GM18909 (cell line): ENCODE measurements at regions not wholly inside any gene's neighbourhood (a gene's known extent, or its start where the extent isn't known, plus 50 kb on each side); places are given as distances from the start of the nearest gene placed in this dataset.

Source experiments
- ATAC-seq: cut with Tn5 transposase; IDR thresholded peaks from one replicate; pipeline ENCODE4 v1.9.1; 2021; ENCODE audit warnings: mild to moderate bottlenecking; ENCODE audit not compliant: unreplicated experiment, poor library complexity

DNA sequence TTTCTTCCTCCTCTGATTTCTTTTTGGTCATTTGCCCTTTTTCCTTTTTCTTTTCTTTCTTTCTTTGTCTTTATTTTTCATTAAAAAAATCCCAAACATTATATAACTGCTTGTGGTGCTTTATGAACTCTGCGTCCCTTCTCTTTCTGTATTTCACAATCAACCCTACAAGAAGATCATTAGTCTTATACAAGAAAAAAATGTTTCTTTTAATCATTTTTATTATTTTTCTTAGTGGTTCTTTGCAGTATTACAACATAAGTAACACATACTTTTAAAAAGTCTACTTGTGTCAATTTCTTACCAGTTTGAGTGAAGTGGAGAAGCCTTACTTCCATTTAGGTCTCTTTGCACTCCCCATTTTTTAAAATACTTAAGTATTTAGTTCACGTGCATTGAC, 212.7 kb upstream of the SMC2 start:
- ATAC-seq: no peak

DNA sequence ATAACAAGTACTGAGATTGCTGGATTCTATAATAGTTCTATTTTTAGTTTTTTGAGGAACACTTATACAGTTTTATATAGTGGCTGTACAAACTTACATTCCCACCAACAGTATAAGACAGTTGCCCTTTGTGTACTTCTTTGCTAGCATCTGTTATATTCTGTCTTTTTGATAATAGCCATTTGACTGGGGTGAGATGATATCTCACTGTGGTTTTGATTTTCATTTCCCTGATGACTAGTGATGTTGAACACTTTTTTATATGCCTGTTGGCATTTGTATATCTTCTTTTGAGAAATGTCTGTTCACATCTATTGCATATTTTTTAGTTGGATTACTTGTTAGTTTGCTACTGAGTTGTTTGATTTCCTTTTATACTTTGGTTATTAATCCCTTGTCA, 204.1 kb upstream of the SMC2 start:
- no peak for ATAC-seq

DNA sequence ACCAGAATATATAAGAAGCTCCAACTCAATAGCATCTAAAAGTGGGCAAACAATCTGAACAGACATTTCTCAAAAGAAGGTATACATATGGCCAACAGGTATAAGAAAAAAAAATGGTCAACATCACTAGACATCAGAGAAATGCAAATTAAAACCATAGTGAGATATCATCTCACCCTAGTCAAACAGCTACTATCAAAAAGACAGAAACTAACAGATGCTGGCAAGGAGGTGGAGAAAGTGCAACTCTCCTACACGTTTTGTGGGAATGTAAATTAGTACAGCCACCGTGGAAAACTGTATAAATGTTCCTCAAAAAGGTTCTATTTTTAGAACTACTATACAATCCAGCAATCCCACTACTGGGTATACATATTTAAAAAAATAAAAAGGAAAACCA, 199.9 kb upstream of the SMC2 start:
- no peak for ATAC-seq

DNA sequence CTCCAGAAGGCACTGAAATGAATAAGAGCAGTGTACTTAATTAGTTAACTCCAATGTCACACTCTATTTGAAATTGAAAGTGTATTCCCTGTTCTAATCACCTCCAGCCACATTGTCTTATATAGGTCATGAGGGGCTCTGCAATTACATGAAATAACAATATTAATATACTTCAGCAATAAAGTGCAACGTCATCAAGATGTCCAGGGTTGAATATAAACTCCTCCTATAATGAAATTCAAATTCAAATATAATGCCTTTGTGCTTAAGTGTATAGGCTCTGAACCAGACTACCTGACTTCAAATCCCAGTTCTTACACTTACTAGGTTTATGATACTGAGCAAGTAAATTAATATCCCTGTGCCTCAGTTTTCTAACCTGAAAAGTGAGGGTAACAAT, 195.6 kb upstream of the SMC2 start:
- no peak for ATAC-seq

DNA sequence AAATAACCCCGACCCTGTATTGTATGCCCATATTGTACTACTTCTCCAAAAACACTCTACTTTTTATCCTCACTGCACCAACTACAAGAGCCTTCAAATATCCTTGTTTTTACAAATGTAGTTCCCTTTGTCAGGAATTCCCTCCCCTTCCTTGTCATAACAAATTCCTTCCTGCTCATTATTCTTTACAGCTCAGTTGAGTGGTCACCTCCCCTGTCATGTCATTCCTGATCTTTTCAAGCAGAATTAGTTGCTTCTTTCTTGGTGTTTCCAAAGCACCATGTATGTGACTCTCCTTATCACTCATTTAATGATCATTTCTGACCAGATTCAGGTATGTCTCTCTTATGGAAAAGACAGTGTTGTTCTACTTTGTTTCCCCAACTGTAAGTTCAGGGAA, 194.2 kb upstream of the SMC2 start:
- ATAC-seq: no peak

DNA sequence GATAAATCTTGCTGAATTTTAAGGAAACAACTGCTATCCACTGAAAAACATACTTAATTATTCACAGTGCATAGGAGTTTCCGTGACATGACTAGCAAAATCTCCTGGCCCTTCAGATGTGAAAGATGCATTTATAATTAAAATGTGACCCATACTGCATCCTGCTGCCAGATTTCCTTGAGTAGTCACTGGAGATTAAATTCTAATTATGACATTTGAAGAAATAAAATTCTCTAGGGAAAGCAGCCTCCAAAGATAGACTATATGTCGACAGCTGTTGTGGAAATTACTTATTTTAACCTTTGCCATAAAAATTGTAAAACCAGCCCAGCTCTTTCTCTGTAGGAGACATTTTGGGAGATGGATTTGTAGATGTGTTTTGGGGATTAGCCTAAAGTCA, 193.6 kb upstream of the SMC2 start:
- no peak for ATAC-seq

DNA sequence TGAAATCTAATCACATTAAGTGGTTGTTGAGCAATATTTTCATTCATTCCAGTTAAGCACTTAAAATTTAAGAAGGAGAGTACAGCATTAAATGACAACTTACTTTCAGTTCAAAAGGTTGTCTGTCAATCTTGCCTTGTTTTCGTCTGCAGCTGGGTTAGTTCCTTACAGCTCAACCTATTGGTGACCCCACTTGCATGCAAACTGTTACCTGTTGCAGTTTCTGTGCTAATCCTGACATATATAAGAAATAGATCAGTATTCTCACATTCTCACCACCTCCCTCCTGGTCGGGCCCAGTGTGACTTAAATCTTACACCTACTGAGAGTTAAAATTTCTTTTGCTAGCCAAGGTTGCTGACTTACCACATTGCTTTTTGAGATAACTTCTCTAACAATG, 191.8 kb upstream of the SMC2 start:
- ATAC-seq: no peak

DNA sequence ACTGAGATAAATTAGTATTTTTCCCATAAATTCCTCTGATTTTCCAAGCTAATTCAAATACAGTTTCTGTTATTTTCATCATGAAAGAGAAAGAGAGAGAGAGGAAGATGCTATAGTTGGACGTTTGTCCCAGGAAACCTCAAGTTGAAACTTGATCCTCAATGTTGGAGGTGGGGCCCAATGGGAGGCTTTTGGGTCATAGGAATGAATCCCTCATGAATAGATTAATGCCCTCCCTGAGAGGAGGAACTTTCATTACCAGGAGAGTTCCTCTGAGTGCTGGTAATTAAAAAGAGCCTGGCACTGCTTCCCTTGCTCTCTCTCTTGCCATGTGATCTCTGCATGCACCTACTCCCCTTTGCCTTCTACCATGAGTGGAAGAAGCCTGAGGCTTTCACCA, 189.9 kb upstream of the SMC2 start:
- ATAC-seq: no peak

DNA sequence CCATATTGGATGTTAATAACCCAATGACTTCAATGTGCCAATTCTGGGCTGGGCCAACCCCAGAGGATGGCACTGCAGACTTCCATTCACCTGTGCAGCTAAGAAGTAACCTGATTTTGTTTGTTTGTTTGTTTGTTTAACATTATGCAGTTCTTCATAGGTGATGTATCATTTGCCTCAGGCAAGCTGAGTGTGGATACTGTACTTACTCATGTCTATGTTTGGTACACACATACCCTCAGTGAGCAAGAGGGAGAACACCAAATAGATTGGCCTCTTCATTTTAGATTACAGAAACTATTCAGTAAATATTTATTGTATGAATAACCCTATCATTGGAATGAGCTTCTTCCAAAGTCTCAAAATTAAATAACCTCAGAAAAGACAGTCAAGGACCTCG, 180.2 kb upstream of the SMC2 start:
- no peak for ATAC-seq

DNA sequence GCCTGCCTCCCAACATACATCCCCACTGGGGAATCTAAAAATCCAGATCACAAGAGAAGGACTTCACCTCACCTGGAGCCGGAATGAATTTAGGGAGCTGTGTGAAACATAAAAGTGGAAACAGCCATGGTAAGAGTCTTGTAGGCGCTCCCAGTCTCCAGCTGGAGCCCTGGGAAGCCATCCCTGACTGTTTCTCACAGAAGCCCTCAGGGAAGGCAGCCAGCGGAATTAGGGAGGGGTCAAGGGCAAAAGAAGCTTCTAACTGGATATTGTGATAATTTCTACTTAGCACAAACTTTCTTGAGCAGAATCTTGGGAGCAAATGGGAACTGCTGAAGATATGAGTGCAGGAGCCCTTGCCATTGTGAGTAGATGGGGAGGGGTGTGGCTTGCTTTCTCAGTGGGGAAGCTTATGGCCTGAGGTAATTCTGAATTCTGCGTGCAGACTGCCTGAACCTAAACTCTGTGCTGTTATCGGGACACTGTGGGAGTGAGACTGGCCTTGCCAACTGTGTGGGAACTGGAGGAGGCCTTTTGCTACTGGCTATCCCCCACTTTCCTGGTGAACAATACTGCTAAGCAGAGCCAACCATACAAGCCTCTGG, 174.4 kb upstream of the SMC2 start:
- no peak for ATAC-seq

DNA sequence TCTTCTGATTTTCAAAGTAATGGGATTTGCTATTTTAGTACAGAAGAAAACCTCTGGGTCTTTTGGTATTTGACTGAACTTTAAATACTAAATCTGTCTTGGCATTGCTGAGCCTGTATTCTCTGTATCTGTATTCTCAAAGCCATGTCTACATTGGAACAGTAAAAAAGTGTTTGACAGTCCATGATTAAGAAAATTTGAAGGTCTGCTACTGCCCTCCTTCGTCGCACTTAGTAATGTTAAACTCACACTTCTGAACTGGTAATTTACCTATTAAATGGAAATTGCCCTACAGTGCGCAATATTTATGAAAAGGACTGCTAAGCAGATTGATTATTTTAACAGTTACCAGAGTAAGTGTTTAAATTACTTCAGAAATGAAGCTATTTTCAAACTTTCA, 165.7 kb upstream of the SMC2 start:
- ATAC-seq: no peak

DNA sequence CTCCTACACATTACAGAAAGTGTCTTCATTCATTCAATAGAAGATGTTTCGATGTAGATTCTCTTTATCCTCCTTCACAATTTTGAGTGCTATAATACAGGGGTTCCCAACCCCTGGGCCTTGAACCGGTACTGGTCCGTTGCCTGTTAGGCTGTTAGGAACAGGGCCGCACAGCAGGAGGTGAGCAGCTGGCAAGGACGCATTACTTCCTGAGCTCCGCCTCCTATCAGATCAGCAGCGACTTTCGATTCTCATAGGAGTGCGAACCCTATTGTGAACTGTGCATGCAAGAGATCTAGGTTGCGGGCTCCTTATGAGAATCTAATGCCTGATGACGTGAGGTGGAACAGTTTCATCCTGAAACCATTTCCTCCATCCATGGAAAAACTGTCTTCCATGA, 153.0 kb upstream of the SMC2 start:
- ATAC-seq: no peak

DNA sequence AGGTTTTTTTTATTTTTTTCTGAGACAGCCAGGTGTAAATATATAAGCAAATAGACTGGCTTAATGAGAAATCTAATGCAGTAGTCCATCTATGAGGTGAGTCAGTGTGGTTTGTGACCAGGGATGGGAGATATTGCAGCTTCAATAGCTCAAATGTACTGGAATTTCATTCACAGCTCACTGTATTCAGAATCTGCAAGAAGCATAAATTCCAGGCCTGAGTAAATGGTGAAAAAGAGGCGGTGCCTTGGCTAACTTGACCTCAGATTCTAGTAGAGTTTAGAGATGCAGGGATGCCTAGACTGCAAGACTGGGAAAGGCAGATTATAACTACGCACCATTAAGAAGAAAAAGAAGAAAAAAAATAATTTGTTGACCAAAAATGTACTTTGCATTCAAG, 151.9 kb upstream of the SMC2 start:
- no peak for ATAC-seq

DNA sequence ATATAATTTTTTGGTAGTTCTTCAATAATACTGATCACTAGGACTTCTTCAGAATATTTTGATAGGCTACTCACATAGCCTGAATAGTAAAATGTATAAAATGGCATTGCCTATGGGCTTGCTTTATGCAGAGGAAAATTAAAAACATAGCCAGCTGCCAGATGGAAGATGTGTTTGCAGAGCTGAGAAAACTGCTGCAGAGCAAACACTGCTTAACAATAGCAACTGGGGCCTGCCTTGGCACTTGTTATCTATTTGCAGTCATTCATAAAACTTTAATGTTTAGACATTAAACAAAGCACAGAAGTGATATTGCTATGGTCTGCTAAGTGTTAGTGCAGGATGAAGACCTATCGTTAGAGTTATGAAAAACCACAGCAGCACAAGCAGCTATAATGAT, 151.5 kb upstream of the SMC2 start:
- no peak for ATAC-seq

DNA sequence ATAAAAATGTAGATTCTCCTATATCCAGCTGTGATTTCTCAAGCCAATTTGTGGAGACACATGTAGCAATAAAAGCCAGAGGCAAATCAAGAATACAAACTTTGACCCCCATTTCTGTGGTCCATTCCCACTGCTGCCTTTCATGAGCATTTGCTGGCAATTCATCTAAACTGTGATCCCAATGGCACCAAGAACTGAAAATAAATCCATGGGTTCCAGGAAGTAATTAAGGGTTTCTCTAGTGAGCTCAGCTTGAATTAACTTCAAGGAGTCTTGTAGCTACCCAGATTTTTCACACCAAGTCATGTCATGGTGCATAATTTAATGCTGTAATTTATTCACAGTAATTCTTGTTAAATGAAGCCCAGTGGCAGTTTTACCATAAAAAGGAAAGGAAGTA, 145.0 kb upstream of the SMC2 start:
- no peak for ATAC-seq

DNA sequence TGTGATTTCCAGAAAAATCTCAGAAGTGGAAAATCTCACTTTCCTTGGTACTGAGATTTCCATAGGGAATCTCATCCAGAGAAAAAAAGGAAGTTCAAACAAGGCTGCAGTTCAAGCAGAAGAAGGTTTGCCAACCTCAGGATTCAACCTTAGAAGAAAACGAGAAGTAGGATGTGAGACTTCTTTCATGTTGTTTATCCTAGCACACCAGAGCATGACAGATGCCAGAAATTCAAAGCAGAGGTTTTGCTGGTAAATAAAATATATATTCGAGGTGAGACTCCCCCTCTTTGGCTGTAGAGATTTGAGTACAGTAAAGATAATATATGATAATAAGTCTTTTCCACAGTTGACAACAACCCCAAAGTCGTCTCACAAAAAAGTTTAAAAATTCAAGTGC, 116.9 kb upstream of the SMC2 start:
- no peak for ATAC-seq

DNA sequence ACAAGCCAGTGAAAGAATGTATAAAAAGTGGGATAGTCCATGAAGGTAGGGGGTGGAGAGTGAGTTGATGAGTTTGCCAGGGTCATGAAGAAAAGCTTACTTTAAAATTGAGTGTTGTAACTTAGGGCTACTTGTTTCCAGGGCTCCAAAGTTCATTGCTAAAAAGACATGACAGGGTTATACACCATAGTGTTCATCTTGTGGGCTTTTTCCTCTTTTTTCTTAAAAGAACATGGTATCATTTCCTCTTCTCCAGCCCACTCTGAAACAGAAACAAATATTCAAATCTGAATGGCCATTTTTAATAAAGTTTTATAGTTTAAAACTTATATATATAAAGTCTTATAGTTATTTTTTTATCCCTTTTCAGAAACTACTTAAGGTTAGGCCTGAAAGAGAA, 115.7 kb upstream of the SMC2 start:
- no peak for ATAC-seq

DNA sequence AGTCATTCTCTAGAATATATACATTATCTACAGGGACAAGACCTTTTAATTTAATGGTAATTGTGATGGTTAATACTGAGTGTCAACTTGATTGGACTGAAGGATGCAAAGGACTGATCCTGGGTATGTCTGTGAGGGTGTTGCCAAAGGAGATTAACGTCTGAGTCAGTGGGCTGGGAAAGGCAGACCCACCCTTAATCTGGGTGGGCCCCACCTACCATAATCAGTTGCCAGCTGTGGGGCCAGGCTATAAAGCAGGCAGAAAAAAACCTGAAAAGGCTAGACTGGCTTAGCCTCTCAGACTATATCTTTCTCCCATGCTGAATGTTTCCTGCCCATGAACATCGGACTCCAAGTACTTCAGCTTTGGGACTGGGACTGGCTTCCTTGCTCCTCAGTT, 112.2 kb upstream of the SMC2 start:
- no peak for ATAC-seq

DNA sequence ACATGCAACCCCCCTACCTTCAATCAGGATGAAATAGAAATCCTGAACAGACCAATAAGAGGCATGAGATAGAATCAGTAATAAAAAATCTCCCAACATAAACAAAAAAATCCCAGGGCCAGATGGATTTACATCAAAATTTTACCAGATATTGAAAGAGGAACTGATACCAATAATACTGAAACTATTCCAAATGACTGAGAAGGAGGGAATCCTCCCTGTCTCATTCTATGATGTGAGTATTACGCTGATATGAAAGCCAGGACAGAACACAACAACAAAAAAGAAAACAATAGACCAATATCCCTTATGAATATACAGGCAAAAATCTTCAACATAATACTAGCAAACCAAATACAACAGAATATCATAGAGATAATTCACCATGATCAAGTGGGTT, 109.0 kb upstream of the SMC2 start:
- ATAC-seq: no peak

DNA sequence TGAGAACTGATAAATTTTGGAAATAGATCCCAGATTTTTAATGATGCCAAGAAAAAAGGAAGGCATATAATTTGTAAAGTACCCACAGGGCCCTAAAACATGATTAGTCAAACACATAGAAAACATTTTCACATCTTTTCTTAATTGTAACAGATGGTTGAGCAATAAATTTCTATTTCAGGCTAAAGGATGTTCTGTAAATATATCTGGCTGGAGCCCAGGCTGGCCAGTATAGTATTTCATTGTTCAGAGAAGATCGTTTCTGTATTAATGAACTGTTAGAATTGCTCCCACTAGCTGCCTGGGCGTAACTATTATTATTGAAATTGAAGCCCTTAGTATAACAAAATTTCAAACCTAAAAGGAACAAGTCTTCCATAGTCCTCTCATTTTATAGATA, 105.3 kb upstream of the SMC2 start:
- ATAC-seq: no peak

DNA sequence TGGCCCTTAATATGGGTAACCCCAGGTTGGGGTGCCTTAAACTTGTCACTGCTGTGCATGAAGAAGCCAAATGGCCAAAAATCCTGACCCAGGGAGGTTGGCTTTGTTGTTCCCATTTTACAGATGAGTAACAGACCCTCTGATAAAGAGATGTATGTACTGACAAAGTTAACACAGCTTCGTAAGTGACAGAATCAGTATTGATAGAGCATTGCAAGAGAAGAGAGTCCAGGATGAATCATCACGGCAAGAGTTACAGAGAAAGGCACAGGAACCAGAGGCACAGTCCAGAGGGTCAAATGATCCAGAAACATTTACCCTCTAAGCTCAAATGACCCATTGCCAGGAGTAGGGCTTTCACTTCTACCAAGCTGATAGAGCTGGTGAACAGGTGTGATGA, 103.8 kb upstream of the SMC2 start:
- ATAC-seq: no peak

DNA sequence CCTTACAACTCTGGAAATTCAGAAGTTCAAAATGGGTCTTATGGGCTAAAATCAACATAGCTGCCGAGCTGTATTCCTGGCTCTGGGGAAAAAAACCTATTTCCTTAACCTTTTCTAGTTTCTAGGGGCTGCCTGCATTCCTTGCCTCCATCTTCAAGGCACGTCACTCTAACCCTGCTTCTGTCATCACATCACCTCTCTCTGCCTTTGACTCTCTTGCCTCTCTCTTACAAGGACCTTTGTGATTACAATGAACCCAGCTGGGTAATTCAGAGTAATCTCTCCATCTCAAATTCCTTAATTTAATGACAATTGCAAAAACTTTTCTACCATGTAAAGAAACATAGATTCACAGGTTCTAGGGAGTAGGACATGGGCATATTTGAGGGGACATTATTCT, 103.1 kb upstream of the SMC2 start:
- ATAC-seq: no peak

DNA sequence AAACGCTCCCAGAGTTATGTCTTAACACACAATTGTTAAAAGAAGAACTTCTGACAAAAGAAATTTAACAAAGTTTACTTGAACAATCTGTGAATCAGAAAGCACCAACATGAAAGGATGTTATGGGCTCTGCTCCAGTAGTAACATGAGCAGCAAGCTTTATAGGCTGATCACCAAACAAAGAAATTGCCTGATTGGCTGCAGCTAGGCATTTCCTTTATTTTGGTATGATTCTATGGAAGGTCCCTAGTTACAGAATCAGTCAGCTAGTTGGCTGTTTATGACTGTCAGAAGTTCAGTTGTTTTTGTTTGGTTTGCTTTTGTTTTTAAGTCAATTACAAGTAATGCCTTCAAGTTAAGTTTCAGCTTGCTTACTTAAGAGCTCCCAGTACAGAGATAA, 102.4 kb upstream of the SMC2 start:
- ATAC-seq: no peak
